Skeletal muscle tissue (tissue), 3 donors: ENCODE measurements at regions not wholly inside any gene's neighbourhood (a gene's known extent, or its start where the extent isn't known, plus 50 kb on each side); places are given as distances from the start of the nearest gene placed in this dataset.

Source experiments
- H3K27ac ChIP-seq: one replicate; pipeline ENCODE4 v1.7.0; 2013; ENCODE audit warnings: mild to moderate bottlenecking, low read depth, low read length, inconsistent platforms
- H3K27me3 ChIP-seq, 3 donors: one replicate each; pipeline ENCODE4 v1.7.0; 2013; ENCODE audit warnings: low read length in 3 of 3; ENCODE audit not compliant: control insufficient read depth in 3 of 3, insufficient read depth in 3 of 3
- H3K36me3 ChIP-seq, 3 donors: one replicate each; pipeline ENCODE4 v1.7.0; 2013; ENCODE audit warnings: low read length in 3 of 3; ENCODE audit not compliant: control insufficient read depth in 3 of 3, insufficient read depth in 3 of 3
- H3K4me1 ChIP-seq, 3 donors: one replicate each; pipeline ENCODE4 v1.7.0; 2013; ENCODE audit warnings: low read length in 3 of 3, mild to moderate bottlenecking in 3 of 3; ENCODE audit not compliant: control insufficient read depth in 3 of 3, insufficient read depth in 3 of 3
- H3K4me3 ChIP-seq, 3 donors: one replicate each; pipeline ENCODE4 v1.7.0; 2013; ENCODE audit warnings: low read length in 3 of 3
- H3K9ac ChIP-seq, 3 donors: one replicate each; pipeline ENCODE4 v1.7.0; 2013; ENCODE audit warnings: low read length in 3 of 3, mild to moderate bottlenecking in 3 of 3, moderate library complexity in 2 of 3, low read depth in 1 of 3
- H3K9me3 ChIP-seq, 3 donors: one replicate each; pipeline ENCODE4 v1.7.0; 2013; ENCODE audit warnings: low read length in 3 of 3; ENCODE audit not compliant: control insufficient read depth in 3 of 3
- donor health status: Osteomylitis.

- Histone ChIP-seq H3K27me3 (no peaks in the 10 kb centered on the region), H3K9ac (no peak overlapping the region), H3K27ac (no peak overlapping the region), H3K4me3 (no peak overlapping the region), H3K9me3 (no peaks in the 10 kb centered on the region), H3K36me3 (no peaks in the 10 kb centered on the region), H3K4me1 (no peaks in the 10 kb centered on the region)
Measured at GRCh38 chr2:163011000-163011399, 172.4 kb upstream of the KCNH7 start.

GRCh38 chr2:163008642-163009041 lies 170.1 kb upstream of the KCNH7 start:
- no peaks in the 10 kb centered on the region for H3K4me1 ChIP-seq
- H3K9me3 ChIP-seq = no peaks in the 10 kb centered on the region
- H3K4me3 ChIP-seq = no peak overlapping the region
- no peak overlapping the region for H3K9ac ChIP-seq
- H3K27ac ChIP-seq = no peak overlapping the region
- H3K36me3 ChIP-seq = no peaks in the 10 kb centered on the region
- no peaks in the 10 kb centered on the region for H3K27me3 ChIP-seq

- Histone ChIP-seq H3K27me3 (no peaks in the 10 kb centered on the region), H3K9ac (no peak overlapping the region), H3K4me3 (no peak overlapping the region), H3K9me3 (no peaks in the 10 kb centered on the region), H3K4me1 (no peaks in the 10 kb centered on the region), H3K27ac (no peak overlapping the region), H3K36me3 (no peaks in the 10 kb centered on the region)
Measured at GRCh38 chr2:162994718-162995117, 156.2 kb upstream of the KCNH7 start.

- H3K27ac ChIP-seq = no peak overlapping the region
- H3K4me3 ChIP-seq = no peak overlapping the region
- no peaks in the 10 kb centered on the region for H3K36me3 ChIP-seq
- no peaks in the 10 kb centered on the region for H3K27me3 ChIP-seq
- no peaks in the 10 kb centered on the region for H3K9me3 ChIP-seq
- no peak overlapping the region for H3K9ac ChIP-seq
- no peaks in the 10 kb centered on the region for H3K4me1 ChIP-seq
Measured at GRCh38 chr2:162992828-162993227, 154.3 kb upstream of the KCNH7 start.

- Histone ChIP-seq H3K27ac (no peak overlapping the region), H3K27me3 (no peaks in the 10 kb centered on the region), H3K4me1 (no peaks in the 10 kb centered on the region), H3K9ac (no peak overlapping the region), H3K36me3 (no peaks in the 10 kb centered on the region), H3K9me3 (no peaks in the 10 kb centered on the region), H3K4me3 (no peak overlapping the region)
Measured at GRCh38 chr2:162989507-162989906, 150.9 kb upstream of the KCNH7 start.

- no peaks in the 10 kb centered on the region for H3K4me1 ChIP-seq
- H3K27ac ChIP-seq = no peak overlapping the region
- no peak overlapping the region for H3K4me3 ChIP-seq
- H3K9ac ChIP-seq = no peak overlapping the region
- H3K27me3 ChIP-seq = no peaks in the 10 kb centered on the region
- no peaks in the 10 kb centered on the region for H3K9me3 ChIP-seq
- no peaks in the 10 kb centered on the region for H3K36me3 ChIP-seq
Measured at GRCh38 chr2:162974771-162975170, 136.2 kb upstream of the KCNH7 start.

GRCh38 chr2:162972383-162972782 lies 133.8 kb upstream of the KCNH7 start:
- Histone ChIP-seq H3K4me3 (no peak overlapping the region), H3K36me3 (no peaks in the 10 kb centered on the region), H3K27me3 (no peaks in the 10 kb centered on the region), H3K9ac (no peak overlapping the region), H3K9me3 (no peaks in the 10 kb centered on the region), H3K4me1 (no peaks in the 10 kb centered on the region), H3K27ac (no peak overlapping the region)

- H3K27me3 ChIP-seq = no peaks in the 10 kb centered on the region
- no peaks in the 10 kb centered on the region for H3K4me1 ChIP-seq
- no peaks in the 10 kb centered on the region for H3K9me3 ChIP-seq
- H3K4me3 ChIP-seq = no peak overlapping the region
- H3K9ac ChIP-seq = no peak overlapping the region
- H3K36me3 ChIP-seq = no peaks in the 10 kb centered on the region
- no peak overlapping the region for H3K27ac ChIP-seq
Measured at GRCh38 chr2:162968306-162968705, 129.7 kb upstream of the KCNH7 start.

- H3K9ac ChIP-seq = no peak overlapping the region
- no peaks in the 10 kb centered on the region for H3K9me3 ChIP-seq
Measured at GRCh38 chr2:162967811-162968210, 129.2 kb upstream of the KCNH7 start.

GRCh38 chr2:162967147-162967546 lies 128.6 kb upstream of the KCNH7 start:
- H3K27ac ChIP-seq = no peak overlapping the region
- H3K36me3 ChIP-seq = no peaks in the 10 kb centered on the region
- no peaks in the 10 kb centered on the region for H3K4me1 ChIP-seq
- H3K9ac ChIP-seq = no peak overlapping the region
- no peaks in the 10 kb centered on the region for H3K9me3 ChIP-seq
- no peak overlapping the region for H3K4me3 ChIP-seq
- no peaks in the 10 kb centered on the region for H3K27me3 ChIP-seq

More at GRCh38 chr2:162967811-162968210, 129.2 kb upstream of the KCNH7 start:
- Histone ChIP-seq H3K36me3 (no peaks in the 10 kb centered on the region), H3K4me3 (no peak overlapping the region), H3K4me1 (no peaks in the 10 kb centered on the region), H3K27ac (no peak overlapping the region), H3K27me3 (no peaks in the 10 kb centered on the region)

- no peaks in the 10 kb centered on the region for H3K9me3 ChIP-seq
- no peaks in the 10 kb centered on the region for H3K36me3 ChIP-seq
- H3K4me1 ChIP-seq = no peaks in the 10 kb centered on the region
- H3K4me3 ChIP-seq = no peak overlapping the region
- H3K9ac ChIP-seq = no peak overlapping the region
- H3K27me3 ChIP-seq = no peaks in the 10 kb centered on the region
- no peak overlapping the region for H3K27ac ChIP-seq
Measured at GRCh38 chr2:162965191-162965590, 126.6 kb upstream of the KCNH7 start.
